ENCODE measurements at regions not wholly inside any gene's neighbourhood (a gene's known extent, or its start where the extent isn't known, plus 50 kb on each side); places are given as distances from the start of the nearest gene placed in this dataset.

DNA sequence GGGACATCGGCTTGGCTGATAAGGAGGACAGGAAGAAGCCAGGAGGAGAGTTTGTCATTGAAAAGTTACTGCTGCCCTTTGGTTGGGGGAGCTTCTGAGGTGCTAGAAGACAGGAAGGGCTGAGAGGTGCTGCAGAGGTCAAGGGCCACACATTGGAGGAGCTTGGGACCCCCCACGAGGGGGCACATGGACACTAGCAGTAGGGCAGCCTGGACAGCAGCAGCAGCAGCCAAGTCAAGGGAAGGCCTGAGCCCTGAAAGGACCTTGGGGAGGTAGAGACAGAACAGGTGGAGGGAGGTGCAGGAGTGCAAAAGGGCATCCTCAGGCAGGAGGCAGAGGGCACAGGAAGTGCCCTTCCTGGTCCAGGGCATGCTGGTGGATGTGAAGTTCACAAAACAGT, 439.7 kb upstream of the IGFBP3 start:
- TF ChIP-seq POLR2A (IDR thresholded peaks at IDR 0.05): no peak
- TF ChIP-seq, protein P1, sequence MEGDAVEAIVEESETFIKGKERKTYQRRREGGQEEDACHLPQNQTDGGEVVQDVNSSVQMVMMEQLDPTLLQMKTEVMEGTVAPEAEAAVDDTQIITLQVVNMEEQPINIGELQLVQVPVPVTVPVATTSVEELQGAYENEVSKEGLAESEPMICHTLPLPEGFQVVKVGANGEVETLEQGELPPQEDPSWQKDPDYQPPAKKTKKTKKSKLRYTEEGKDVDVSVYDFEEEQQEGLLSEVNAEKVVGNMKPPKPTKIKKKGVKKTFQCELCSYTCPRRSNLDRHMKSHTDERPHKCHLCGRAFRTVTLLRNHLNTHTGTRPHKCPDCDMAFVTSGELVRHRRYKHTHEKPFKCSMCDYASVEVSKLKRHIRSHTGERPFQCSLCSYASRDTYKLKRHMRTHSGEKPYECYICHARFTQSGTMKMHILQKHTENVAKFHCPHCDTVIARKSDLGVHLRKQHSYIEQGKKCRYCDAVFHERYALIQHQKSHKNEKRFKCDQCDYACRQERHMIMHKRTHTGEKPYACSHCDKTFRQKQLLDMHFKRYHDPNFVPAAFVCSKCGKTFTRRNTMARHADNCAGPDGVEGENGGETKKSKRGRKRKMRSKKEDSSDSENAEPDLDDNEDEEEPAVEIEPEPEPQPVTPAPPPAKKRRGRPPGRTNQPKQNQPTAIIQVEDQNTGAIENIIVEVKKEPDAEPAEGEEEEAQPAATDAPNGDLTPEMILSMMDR (IDR thresholded peaks at IDR 0.05): no peak
